SK-N-SH (cell line): ENCODE measurements at regions not wholly inside any gene's neighbourhood (a gene's known extent, or its start where the extent isn't known, plus 50 kb on each side); places are given as distances from the start of the nearest gene placed in this dataset.

Experiments
- CTCF ChIA-PET: fragments of 300-600, 350-600 bp; formaldehyde crosslinking; extraction: SDS; loops from one replicate; lab custom pipeline; 2021; lab: Yijun Ruan, JAX
- POLR2A ChIA-PET: fragments of 350-600 bp; sonication (Branson Sonifier 250); formaldehyde crosslinking; extraction: SDS; loops from one replicate; lab custom pipeline; 2020; ENCODE audit warnings: antibody characterized with exemption, inconsistent platforms; lab: Yijun Ruan, JAX
- DNase-seq: peaks from one replicate; pipeline ENCODE4 v3.0.0; 2012
- H2AFZ ChIP-seq: fragments of 200-600 bp; sonication (generic); 2 replicates; pipeline ENCODE4 v1.8.1; 2016; ENCODE audit warnings: antibody characterized with exemption, mild to moderate bottlenecking, low read depth
- H3F3A ChIP-seq: fragments of 200-600 bp; sonication (generic); replicated peaks from 2 replicates; pipeline ENCODE3; 2016; ENCODE audit warnings: antibody characterized with exemption, mild to moderate bottlenecking; ENCODE audit not compliant: insufficient read depth
- H3K27ac ChIP-seq, 2 experiments: fragments of 200-500 bp in 1 of 2; fragments of 200-600 bp in 1 of 2; sonication (Bioruptor generic) in 1 of 2; sonication (generic), shearing (Covaris generic) in 1 of 2; 2 replicates each; pipeline versions ENCODE4 v1.5.1 to v1.6.1; 2014 to 2016; ENCODE audit warnings: low read depth in 2 of 2, inconsistent platforms in 1 of 2, low read length in 1 of 2, mild to moderate bottlenecking in 1 of 2, mixed read lengths in 1 of 2
- H3K27me3 ChIP-seq: fragments of 200-600 bp; sonication (generic), shearing (Covaris generic); 2 replicates; pipeline ENCODE4 v1.6.1; 2016; ENCODE audit warnings: mixed run types; ENCODE audit not compliant: insufficient read depth
- H3K36me3 ChIP-seq, 2 experiments: fragments of 200-500 bp in 1 of 2; fragments of 200-600 bp in 1 of 2; sonication (Bioruptor generic) in 1 of 2; sonication (generic) in 1 of 2; replicated peaks in 1 of 2; 2 replicates each; pipeline versions ENCODE3 to v1.5.1; 2014 to 2016; ENCODE audit warnings: low read length in 1 of 2, mild to moderate bottlenecking in 1 of 2; ENCODE audit not compliant: insufficient read depth in 2 of 2, control insufficient read depth in 1 of 2
- H3K4me1 ChIP-seq, 2 experiments: fragments of 200-500 bp in 1 of 2; fragments of 200-600 bp in 1 of 2; sonication (Bioruptor generic) in 1 of 2; sonication (generic), shearing (Covaris generic) in 1 of 2; 2 replicates each; pipeline versions ENCODE4 v1.5.1 to v1.6.1; 2014 to 2016; ENCODE audit warnings: low read depth in 1 of 2, low read length in 1 of 2, mixed run types in 1 of 2; ENCODE audit not compliant: insufficient read depth in 2 of 2, control insufficient read depth in 1 of 2
- H3K4me2 ChIP-seq: fragments of 200-600 bp; sonication (generic), shearing (Covaris generic); 2 replicates; pipeline ENCODE4 v1.6.1; 2017; ENCODE audit warnings: mixed run types
- H3K4me3 ChIP-seq, 2 experiments: fragments of 200-500 bp in 1 of 2; fragments of 200-600 bp in 1 of 2; sonication (Bioruptor generic) in 1 of 2; sonication (generic), shearing (Covaris generic) in 1 of 2; 2 replicates each; pipeline versions ENCODE4 v1.5.1 to v1.8.1; 2014 to 2016; ENCODE audit warnings: low read depth in 2 of 2, inconsistent platforms in 1 of 2, low read length in 1 of 2, mild to moderate bottlenecking in 1 of 2, mixed read lengths in 1 of 2, moderate library complexity in 1 of 2
- H3K79me2 ChIP-seq: fragments of 200-600 bp; sonication (generic); 2 replicates; pipeline ENCODE4 v1.8.1; 2017; ENCODE audit warnings: mild to moderate bottlenecking; ENCODE audit not compliant: insufficient read depth
- H3K9ac ChIP-seq: fragments of 200-600 bp; sonication (generic); 2 replicates; pipeline ENCODE4 v1.6.1; 2017; ENCODE audit warnings: mixed run types
- H3K9me2 ChIP-seq: fragments of 200-600 bp; sonication (generic); 2 replicates; pipeline ENCODE4 v1.6.1; 2017; ENCODE audit warnings: mixed run types
- H3K9me3 ChIP-seq: fragments of 200-600 bp; sonication (generic); 2 replicates; pipeline ENCODE4 v1.6.1; 2017; ENCODE audit warnings: mixed run types, mild to moderate bottlenecking, moderate library complexity
- H4K20me1 ChIP-seq: fragments of 200-600 bp; sonication (generic); 2 replicates; pipeline ENCODE4 v1.6.1; 2017; ENCODE audit warnings: mild to moderate bottlenecking, mixed run types; ENCODE audit not compliant: insufficient read depth
- CHD2 ChIP-seq: fragments of 150-350 bp; IDR thresholded peaks from 2 replicates; pipeline ENCODE4 v1.6.1; 2018; ENCODE audit warnings: low read length; ENCODE audit not compliant: partially characterized antibody
- CTCF ChIP-seq: fragments of 200-600 bp; sonication (generic); IDR thresholded peaks from 2 replicates; pipeline ENCODE4 v1.6.1; 2017; ENCODE audit warnings: antibody characterized with exemption, mild to moderate bottlenecking, moderate library complexity
- ELF1 ChIP-seq: IDR thresholded peaks from 2 replicates; pipeline ENCODE4 v1.4.0; 2012
- EP300 ChIP-seq, 2 experiments: IDR thresholded peaks; 2 replicates each; pipeline versions ENCODE4 v1.4.0 to v1.6.1; 2012; ENCODE audit warnings: borderline replicate concordance in 1 of 2, low read depth in 1 of 2, low read length in 1 of 2
- EZH2phosphoT487 ChIP-seq: fragments of 200-600 bp; sonication (generic); IDR thresholded peaks from 2 replicates; pipeline ENCODE4 v1.6.1; 2017; ENCODE audit warnings: low read depth, mixed run types, mild to moderate bottlenecking, antibody characterized with exemption, moderate library complexity, borderline replicate concordance
- FOSL2 ChIP-seq: IDR thresholded peaks from 2 replicates; pipeline ENCODE4 v1.4.0; 2012; ENCODE audit warnings: low read depth, mild to moderate bottlenecking, moderate library complexity, borderline replicate concordance
- FOXM1 ChIP-seq: IDR thresholded peaks from 2 replicates; pipeline ENCODE4 v1.4.0; 2012; ENCODE audit warnings: low read depth, mild to moderate bottlenecking
- GATA2 ChIP-seq: sonication (generic); formaldehyde crosslinking; IDR thresholded peaks from 2 replicates; pipeline ENCODE4 v1.5.0; 2020; ENCODE audit warnings: mild to moderate bottlenecking, missing genetic modification reagents
- IRF3 ChIP-seq: fragments of 150-350 bp; IDR thresholded peaks from 2 replicates; pipeline ENCODE4 v1.6.1; 2016; ENCODE audit warnings: mild to moderate bottlenecking, low read depth, low read length
- JUND ChIP-seq: IDR thresholded peaks from 2 replicates; pipeline ENCODE4 v1.4.0; 2012
- MAX ChIP-seq: IDR thresholded peaks from 2 replicates; pipeline ENCODE4 v1.4.0; 2012; ENCODE audit warnings: low read depth
- MXI1 ChIP-seq: IDR thresholded peaks from 2 replicates; pipeline ENCODE4 v1.6.1; 2012; ENCODE audit warnings: mild to moderate bottlenecking, low read depth, low read length, improper control_type of control experiment
- NRF1 ChIP-seq: IDR thresholded peaks from 2 replicates; pipeline ENCODE4 v1.6.1; 2012; ENCODE audit warnings: low read depth, mild to moderate bottlenecking, low read length
- PBX3 ChIP-seq: IDR thresholded peaks from 2 replicates; pipeline ENCODE4; 2012
- POLR2AphosphoS5 ChIP-seq: IDR thresholded peaks from 2 replicates; pipeline ENCODE4 v1.6.1; 2012; ENCODE audit warnings: low read depth, low read length
- RCOR1 ChIP-seq: fragments of 150-350 bp; IDR thresholded peaks from 2 replicates; pipeline ENCODE4 v1.6.1; 2017; ENCODE audit warnings: antibody characterized with exemption, low read length
- RFX5 ChIP-seq: IDR thresholded peaks from 2 replicates; pipeline ENCODE4 v1.6.1; 2012; ENCODE audit warnings: mild to moderate bottlenecking, improper control_type of control experiment, low read length
- SIN3A ChIP-seq: IDR thresholded peaks from 2 replicates; pipeline ENCODE4 v1.6.1; 2012; ENCODE audit warnings: low read depth, mild to moderate bottlenecking, low read length, moderate library complexity, borderline replicate concordance
- SMC3 ChIP-seq: IDR thresholded peaks from 2 replicates; pipeline ENCODE4 v1.6.1; 2012; ENCODE audit warnings: low read depth, low read length, improper control_type of control experiment
- TAF1 ChIP-seq: IDR thresholded peaks from 2 replicates; pipeline ENCODE4 v1.6.1; 2012; ENCODE audit warnings: low read depth, mild to moderate bottlenecking, low read length, moderate library complexity, borderline replicate concordance
- TEAD4 ChIP-seq: IDR thresholded peaks from 2 replicates; pipeline ENCODE4 v1.4.0; 2012; ENCODE audit warnings: mild to moderate bottlenecking, borderline replicate concordance; ENCODE audit not compliant: insufficient read depth
- ZBTB33 ChIP-seq: IDR thresholded peaks from 2 replicates; pipeline ENCODE4 v1.4.0; 2012; ENCODE audit warnings: low read depth, borderline replicate concordance
- WGBS: methylation state at CpG from one replicate; pipeline ENCODE4 v1.1.6; 2017; ENCODE audit warnings: low lambda C conversion rate; 5-methylcytosine and 5-hydroxymethylcytosine counted together

- POLR2A ChIA-PET: no interaction called here
- no peaks in the 10 kb centered on the region for H4K20me1 ChIP-seq
- H2AFZ ChIP-seq: no peak overlapping the region
- DNase-seq: no peak
- no peaks in the 10 kb centered on the region for H3K9me2 ChIP-seq
- no peaks in the 10 kb centered on the region for H3K9me3 ChIP-seq
- H3K9ac ChIP-seq: no peak overlapping the region
- CTCF ChIA-PET: no interaction called here
- H3K27me3 ChIP-seq: peaks cover 53% of the 10 kb centered on the region
- H3K36me3 ChIP-seq: no peaks in the 10 kb centered on the region
- no peak overlapping the region for H3K27ac ChIP-seq
- no peaks in the 10 kb centered on the region for H3K79me2 ChIP-seq
- H3K4me1 ChIP-seq: no peaks in the 10 kb centered on the region
- no peak overlapping the region for H3K4me2 ChIP-seq
- H3K4me3 ChIP-seq: no peak overlapping the region
- H3F3A ChIP-seq: no peaks in the 10 kb centered on the region
- TF ChIP-seq RFX5: no peak
- no peak for TF ChIP-seq FOXM1
- TF ChIP-seq SMC3: no peak
- no peak for TF ChIP-seq ZBTB33
- TF ChIP-seq SIN3A: no peak
- TF ChIP-seq PBX3: no peak
- TF ChIP-seq IRF3: no peak
- TF ChIP-seq MXI1: no peak
- TF ChIP-seq RCOR1: no peak
- no peak for TF ChIP-seq NRF1
- TF ChIP-seq FOSL2: no peak
- WGBS: 58% methylated on average over 1 of the region's 1 CpG
These were observed 59.4 kb upstream of the IRX4 start for GRCh38 chr5:1942158-1942557.

GRCh38 chr5:1939256-1939655 is 56.5 kb upstream of the IRX4 start:
- ChIA-PET POLR2A (no interaction called here), CTCF (no interaction called here)
- Histone ChIP-seq H3F3A (no peaks in the 10 kb centered on the region), H3K9ac (no peak overlapping the region), H3K4me3 (no peak overlapping the region), H2AFZ (no peak overlapping the region), H3K9me3 (no peaks in the 10 kb centered on the region), H3K4me2 (no peak overlapping the region), H3K4me1 (no peaks in the 10 kb centered on the region), H3K79me2 (no peaks in the 10 kb centered on the region), H3K27ac (no peak overlapping the region), H4K20me1 (no peaks in the 10 kb centered on the region), H3K36me3 (no peaks in the 10 kb centered on the region), H3K9me2 (no peaks in the 10 kb centered on the region), H3K27me3 (peaks cover 38% of the 10 kb centered on the region)
- no peak for DNase-seq
- 2% methylated on average over 6 of the region's 6 CpGs for WGBS
- TF ChIP-seq TAF1 (no peak), CTCF (no peak), EZH2phosphoT487 (no peak), GATA2 (CRISPR knock-in tag) (no peak), TEAD4 (no peak), JUND (no peak), ELF1 (no peak), MAX (no peak), RFX5 (no peak), CHD2 (no peak), ZBTB33 (no peak), EP300 (IDR thresholded peaks at IDR 0.05; ENCODE audit: borderline replicate concordance in 1 of 2, low read depth in 1 of 2, low read length in 1 of 2) (no peak), POLR2AphosphoS5 (no peak)
